HG02642 (cell line): ENCODE measurements at regions not wholly inside any gene's neighbourhood (a gene's known extent, or its start where the extent isn't known, plus 50 kb on each side); places are given as distances from the start of the nearest gene placed in this dataset.

ENCODE experiments used
- ATAC-seq: cut with Tn5 transposase; IDR thresholded peaks from one replicate; pipeline ENCODE4 v1.9.1; 2021; ENCODE audit warnings: mild to moderate bottlenecking; ENCODE audit not compliant: unreplicated experiment, poor library complexity

DNA sequence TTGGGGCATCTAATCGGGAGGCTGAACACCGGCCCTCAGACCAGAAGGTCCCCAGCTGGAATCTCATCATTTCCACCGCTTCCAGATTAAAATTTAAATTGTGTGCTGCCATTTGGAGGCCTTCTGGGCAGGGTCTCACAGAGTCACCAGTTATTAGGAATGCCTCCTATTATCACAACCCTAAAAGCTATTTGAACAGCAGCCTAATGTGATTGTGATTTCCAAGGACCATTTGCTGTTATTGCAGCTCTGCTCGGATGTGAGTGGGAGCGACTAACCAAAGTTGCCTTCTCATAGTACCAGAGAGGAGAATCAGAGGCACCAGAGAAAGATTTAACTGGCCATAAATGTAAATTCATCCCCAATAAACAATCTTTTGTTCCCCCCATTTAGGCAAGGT, 277.3 kb downstream of the RNF144B start:
- no peak for ATAC-seq

DNA sequence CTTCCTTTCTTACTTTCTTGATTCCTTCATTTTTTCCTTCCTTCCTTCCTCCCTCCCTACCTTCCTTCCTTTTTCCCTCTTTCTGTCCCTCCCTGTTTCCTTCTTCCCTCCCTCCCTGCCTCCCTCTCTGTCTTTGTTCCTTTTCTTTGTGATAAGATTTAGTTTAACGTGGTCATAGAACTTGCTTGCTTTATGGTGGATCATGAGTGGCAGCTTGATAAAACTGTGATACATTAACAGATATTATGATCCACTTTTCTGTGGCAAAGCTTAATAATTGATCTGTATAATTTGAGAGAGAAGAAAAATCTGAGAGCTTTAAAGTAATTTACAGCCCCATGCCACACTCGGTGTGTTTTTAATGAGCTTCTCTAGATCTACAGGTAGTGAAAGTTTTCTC, 280.5 kb downstream of the RNF144B start:
- no peak for ATAC-seq

DNA sequence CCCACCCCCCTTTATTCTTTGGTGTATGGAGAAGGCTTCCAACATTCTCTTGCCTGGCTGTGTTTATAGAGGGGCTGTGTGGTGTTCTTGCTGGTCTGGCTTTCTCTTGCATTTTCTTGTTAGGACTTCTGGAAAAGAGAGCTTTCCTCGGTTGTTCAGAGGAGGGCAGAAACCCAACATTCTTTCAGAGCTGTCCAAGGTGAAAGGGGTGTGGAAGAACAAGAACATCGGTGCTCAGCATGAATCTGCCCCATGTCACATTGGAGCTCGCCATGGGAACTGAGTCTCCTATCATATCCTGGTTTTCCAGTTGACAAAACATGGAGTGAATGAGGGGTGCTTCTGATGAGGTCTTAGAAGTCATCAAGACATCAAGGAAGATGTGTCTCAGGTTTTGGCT, 281.8 kb downstream of the RNF144B start:
- ATAC-seq, result no peak

DNA sequence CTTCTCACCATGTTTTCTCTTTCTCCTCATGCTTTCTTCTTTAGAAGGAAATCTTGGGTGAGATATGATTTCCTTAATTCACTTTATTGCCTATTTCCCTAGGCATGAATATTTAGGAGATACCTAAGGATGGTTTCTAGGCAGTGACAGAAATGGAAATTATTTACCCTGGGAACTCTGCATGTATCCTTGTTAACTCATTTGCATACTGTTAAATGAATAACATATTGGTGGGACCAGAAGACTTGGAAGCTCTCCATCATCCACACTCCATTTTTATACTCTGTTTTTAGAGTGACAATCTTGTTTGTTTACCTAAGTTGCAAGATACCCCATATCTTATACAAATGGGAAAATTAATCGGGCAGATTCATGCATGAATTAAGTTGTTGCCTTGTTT, 285.7 kb downstream of the RNF144B start:
- no peak for ATAC-seq

DNA sequence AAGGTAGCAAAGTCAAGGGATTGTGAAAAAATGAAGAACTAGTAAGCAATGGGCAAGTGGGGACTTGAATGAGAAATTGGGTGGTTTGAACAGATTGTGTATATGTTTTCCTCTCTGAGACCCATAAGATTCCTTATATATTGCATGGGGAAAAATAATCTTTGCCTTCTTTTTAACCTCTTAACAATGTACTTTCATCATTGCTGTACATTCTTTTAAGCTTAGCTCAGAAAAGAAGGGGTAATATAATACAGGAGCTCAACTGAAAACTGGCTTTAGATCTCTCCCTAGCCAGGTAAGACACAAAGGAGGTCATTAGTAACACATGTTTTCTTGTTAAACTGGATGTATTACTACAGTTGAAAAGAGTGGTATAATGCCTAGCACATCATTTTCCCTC, 287.2 kb downstream of the RNF144B start:
- ATAC-seq, result no peak

DNA sequence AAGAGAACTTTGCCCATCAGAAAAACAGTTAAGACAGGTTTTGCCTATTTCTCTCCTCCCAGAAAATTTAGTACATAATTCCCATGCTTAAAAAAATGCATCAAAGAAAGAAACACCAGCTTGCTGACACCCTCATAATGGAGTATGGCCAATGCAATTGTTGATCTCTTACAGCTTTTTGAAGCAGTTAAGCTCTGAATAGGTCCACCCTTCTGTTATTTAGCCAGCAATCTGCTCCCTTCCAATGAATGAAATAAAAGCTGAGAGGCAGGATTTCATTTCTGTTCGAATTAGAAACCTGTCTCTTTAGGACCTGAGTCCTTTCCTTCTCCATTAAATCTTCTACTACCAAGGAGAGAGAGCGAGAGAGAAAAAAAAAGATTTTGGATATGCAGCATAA, 288.7 kb downstream of the RNF144B start:
- no peak for ATAC-seq

DNA sequence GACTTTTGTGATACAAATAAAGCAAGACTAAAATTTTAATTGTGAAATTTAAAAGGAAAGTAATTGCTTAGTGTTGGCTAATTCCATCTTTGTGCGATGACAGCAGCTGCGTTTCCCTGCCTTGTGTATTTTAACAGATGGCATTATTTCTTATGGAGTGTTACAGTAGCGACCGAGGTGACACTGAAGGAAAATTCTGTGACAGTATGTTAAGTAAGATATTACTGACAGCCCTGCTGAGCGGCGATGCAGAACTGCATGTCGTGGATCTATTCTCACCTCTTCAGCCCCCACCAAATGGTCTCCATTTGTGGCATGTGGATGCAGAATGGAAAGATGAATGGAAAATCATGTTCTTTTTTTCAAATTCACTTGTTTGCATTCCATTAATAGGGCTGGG, 289.4 kb downstream of the RNF144B start:
- ATAC-seq, result no peak

DNA sequence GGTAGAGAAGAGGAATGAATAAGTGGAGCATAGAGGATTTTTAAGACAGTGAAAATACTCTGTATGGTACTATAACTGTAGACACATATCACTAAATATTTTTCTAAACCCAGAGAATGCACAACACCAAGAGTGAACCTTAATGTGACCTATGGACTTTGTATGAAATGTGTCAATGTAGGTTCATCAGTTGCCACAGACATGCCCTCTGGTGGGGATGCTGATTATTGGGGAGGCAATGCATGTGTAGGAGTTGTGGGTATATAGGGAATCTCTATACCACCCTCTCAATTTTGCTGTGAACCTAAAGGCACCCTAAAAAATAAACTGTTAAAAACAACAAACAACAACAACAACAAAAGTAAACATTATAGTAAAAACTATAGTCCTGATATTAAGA, 293.7 kb downstream of the RNF144B start:
- no peak for ATAC-seq

DNA sequence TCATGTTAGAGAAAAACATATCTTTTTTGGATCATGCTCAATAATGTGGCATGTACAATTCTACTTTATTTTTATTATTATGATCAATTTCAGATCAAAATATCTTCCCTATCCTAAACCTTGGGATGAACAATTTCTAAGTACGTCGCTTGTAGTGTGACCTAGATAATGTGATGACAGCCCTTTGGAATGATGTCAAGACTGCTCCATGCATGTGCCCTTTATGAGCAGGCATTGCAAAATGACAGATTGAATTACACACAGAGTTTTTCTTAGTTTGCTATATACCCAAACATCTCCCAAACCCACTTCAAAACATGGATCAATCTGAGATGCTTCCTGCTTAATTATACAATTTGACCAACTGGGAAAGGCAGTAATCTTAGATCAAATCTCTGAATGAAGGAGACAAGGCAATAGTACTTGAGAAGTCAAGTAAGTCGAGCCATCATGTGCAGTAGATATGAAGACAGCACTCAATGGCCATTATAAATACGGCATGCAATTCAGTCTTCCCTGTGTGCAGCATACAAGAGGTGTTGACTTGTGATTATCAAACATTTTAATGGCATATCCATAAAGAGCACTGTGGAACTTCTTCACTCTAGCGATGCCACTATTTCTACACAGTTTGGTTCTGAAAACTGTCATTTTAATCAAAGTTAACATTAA, 294.8 kb downstream of the RNF144B start:
- no peak for ATAC-seq

DNA sequence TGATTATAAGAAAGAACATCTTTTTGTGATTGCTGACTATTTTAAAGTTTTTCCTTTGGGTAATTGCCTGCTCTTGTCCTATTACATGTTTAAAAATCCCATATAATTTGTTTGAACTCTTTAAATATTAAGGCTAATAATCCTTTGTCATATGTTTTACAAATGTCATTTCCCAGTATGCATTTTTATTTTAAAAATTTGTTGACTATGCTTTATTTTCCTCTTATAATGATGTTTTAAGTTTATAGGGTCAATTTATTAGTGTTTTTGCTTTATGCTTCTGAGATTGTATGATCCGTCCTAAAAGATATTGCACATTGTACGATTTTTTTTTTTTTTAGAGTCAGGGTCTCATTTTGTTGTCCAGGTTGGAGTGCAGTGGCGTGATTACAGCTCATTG, 297.2 kb downstream of the RNF144B start:
- no peak for ATAC-seq

DNA sequence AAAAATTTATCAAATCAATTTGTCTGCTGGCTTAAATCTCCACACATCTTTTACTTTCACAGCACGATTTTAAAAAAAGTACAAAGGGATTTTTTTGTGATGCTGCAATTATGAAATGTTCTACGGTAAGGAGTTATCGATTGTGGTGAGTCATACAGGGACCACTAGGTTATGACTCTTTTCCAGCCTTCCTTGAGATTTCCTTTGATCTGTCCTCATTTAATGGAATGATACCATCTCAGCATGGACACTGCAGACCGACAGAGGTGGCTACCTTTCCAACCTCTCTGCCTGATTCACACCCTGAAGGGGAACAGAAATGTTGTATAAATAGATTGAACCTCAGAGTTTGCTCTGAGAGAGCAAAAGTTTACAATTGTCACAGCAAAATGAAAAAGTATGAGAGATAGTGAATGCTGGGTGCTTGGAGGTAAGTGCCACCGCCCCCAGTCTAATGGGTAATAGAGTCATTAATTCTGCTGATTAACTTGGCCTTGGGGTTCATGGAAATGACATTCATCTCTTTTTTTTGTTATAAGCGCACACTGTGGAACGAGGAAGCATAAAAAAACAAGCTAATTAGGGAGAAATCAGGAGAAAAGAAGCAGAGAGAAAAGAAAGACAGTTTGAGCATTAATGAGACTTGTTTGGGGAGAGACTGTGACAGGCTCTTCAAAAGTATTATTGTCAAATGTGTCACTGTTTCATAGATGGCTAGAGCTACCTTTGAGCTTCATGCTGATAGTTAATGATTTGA, 306.0 kb downstream of the RNF144B start:
- ATAC-seq, result no peak

DNA sequence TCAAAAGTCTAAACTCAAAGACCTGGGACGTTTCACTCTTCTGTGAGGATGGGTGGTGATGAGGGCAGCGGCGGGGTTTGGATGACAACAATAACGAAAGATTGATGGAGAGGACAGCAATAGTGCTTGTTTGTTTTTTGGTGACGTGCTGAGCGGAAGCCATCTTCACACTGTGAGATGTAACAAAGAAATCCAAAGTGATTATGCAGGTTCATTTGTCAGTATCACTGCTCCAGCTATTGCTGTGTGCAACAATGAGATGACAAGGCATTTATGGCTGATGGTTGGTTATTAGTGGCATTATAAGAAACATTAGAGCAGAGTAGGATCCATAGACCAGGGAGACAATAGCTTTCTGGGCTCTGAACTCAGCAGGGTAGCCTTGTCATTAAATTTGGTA, 306.7 kb downstream of the RNF144B start:
- no peak for ATAC-seq

DNA sequence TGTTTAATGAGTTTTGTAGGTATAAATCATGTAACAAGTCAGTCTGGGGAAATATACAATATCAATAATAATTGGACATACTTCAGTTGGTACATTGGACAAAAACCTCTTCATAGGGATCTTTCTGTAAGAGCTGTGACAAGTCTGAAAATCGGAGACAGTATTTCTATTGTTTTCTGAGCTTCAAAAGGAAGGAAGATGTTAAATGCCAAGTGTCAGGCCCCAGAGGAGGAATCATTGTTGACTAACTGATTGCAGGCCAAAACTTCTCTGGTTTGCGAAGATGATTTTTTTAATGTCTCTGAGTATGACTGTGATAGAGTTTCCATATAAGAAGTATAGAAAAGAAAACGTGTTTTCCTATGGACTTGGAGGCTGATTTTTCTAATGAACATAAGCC, 316.4 kb downstream of the RNF144B start:
- no peak for ATAC-seq

DNA sequence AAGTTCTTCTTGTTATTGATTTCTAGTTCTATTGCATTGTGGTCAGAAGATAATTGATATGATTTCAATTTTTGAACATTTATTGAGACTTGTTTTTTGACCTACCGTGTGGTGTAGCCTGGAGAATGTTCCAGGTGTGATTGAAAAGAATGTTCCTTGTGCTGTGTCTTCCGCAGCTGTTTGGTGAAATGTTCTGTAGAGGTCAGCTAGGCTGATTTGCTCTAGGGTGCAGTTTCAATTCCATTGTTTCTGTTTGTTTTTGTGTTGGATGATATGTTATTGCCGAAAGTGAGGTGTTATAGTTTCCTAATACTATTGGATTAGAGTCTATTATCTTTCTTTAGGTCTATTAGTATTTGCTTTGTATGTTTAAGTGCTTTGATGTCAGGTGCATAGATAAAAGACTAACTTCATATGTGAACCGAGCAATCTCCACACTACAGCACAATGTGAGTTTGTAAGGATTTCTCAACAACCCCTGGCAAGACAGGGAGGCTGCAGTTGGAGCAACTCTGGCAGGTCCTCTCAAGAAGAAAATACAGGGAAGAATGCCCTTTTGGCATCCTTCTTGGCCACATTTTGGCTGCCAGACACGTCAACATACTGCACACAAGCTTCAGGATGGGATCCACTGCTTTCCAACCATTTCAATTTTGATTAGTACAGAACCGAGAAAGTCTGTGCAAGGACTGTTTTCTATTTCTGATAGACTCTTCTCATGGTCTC, 320.7 kb downstream of the RNF144B start:
- no peak for ATAC-seq

DNA sequence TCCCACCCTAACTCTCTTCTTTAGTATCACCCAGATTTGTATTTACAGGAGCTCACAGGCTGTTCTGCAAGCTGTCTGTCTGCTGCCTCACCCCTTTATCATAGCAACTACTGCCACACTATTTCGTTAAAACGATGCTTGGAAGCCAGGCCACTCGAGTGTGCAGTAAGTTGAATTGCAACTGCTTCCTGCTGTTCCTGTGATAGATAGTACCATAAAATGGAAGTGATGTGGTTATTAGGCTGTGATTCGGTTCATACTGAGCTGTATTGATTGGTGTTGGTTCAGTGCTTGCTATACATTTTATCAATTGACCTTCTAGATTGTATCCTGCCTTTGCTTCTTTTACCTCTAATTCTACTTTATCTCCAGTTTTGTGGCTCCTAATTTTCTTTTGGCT, 325.4 kb downstream of the RNF144B start:
- ATAC-seq, result no peak

DNA sequence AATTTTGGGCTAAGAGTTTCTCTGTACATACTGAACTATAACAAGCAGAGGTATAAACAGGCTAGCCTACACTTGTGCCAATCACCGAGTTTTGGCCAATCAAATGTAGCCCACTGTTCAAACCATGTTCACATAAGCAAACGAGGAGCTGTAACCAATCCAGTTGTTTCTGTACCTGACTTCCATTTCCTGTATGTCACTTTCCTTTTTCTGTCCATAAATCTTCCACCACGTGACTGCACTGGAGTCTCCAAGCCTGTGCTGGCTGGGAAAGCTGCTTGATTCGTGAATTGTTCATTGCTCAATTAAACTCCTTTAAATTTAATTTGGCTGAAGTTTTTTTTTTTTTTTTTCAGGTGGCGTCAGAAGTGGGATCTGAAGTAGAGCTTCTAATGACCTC, 332.9 kb downstream of the RNF144B start:
- no peak for ATAC-seq

DNA sequence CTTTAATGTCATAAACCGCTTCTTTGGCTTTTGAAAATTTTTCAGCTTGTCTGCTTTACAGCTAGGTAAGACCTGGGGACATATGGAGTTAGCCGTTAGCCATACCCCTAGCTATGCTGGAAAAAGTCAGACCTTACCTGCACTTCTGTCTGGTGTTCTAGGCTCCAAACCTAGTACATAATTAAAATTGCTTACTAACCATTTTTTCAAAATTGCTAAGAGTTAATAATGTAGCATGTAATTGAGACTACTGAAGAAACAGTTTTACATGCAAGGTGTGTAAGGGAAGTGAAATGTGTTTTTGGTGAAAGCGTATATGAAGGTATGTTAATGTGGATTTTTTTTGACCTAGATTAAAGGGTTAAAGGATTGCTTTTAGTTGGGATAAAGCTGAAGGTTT, 336.9 kb downstream of the RNF144B start:
- ATAC-seq, result no peak

DNA sequence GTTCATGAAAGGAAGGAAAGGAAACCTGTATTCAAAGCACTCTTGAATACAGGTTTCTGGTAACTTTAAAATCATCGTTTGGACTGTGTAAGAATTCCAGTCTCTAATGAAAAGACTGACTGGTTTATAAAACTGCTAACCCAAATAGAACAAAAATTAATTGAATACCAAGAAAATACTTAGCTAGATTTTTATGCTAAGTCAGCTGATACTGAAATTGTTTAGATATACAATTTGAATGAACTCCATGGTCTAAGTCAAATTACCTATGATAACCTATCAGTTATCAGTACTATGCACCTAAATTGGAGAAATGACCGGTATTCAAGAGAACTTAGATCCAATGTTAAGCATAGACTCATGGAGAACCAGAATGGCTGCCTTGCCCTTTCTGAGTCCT, 338.3 kb downstream of the RNF144B start:
- no peak for ATAC-seq

DNA sequence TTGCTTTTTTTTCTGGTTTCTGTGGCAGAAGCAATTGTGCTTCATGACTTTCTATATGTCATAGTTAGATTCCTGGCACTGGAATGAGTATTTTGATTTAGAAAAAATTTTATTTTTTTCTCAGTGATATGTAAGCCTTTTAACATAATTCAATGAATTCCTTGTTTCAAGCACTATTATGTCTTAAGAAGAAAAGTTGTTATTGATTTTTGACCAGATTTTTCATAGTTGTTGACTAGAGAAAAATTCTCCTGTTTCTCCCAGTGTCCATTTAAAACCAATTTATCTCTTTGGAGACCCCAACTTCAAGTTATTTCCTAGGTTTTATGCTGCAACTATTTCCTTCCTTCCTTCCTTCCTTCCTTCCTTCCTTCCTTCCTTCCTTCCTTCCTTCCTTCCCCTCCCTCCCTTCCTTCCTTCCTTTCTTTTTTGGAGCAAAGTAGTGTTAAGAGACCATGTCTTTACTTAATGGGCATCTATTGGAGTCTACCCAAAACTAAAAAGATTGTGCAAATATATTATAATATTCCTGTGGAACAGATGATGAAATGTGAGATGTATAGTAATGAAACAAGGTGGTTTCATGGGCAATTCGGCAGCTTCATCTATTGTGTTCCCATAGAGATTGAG, 346.9 kb downstream of the RNF144B start:
- ATAC-seq, result no peak

DNA sequence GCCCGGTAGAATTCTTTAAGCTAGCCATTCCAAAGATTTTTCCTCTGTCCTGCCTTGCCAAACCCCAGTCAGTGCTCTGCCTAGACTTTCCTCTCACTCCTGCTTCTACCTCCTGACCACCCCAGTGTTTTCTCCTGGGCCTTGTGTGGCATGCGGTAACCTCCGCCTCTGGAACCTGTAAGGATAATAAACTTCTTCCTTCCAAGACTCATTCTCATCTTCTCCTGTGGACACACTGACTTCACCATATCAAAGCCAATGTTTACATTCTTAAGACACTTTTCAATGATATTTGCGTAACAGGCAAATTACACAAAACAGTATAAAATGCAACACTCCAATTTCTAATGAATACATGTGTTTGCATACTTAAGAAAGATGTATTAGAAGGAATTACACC, 354.6 kb downstream of the RNF144B start:
- ATAC-seq, result no peak

DNA sequence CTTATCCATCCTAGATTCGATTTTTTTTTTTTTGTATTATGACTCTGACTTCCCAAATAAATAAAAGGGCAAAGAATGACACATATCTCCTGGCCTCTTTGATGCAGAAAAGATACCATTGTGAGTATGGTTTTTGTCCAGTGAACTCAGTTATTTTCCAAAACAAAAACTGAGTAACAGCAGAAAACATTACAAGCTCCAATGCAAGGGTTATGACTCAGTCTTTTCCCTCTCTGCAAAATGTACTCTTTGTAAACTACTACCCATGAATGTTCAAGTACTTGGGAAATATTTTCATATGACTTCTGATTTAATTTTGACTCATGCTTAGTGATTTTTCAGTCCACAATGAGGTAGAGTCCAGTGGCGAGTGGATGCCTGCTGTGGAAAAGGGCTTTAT, 355.3 kb downstream of the RNF144B start:
- ATAC-seq, result no peak
